ENCODE measurements at regions not wholly inside any gene's neighbourhood (a gene's known extent, or its start where the extent isn't known, plus 50 kb on each side); places are given as distances from the start of the nearest gene placed in this dataset.

- TF ChIP-seq, protein P1, sequence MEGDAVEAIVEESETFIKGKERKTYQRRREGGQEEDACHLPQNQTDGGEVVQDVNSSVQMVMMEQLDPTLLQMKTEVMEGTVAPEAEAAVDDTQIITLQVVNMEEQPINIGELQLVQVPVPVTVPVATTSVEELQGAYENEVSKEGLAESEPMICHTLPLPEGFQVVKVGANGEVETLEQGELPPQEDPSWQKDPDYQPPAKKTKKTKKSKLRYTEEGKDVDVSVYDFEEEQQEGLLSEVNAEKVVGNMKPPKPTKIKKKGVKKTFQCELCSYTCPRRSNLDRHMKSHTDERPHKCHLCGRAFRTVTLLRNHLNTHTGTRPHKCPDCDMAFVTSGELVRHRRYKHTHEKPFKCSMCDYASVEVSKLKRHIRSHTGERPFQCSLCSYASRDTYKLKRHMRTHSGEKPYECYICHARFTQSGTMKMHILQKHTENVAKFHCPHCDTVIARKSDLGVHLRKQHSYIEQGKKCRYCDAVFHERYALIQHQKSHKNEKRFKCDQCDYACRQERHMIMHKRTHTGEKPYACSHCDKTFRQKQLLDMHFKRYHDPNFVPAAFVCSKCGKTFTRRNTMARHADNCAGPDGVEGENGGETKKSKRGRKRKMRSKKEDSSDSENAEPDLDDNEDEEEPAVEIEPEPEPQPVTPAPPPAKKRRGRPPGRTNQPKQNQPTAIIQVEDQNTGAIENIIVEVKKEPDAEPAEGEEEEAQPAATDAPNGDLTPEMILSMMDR (conservative IDR thresholded peaks at IDR 0.05), result no peak
- TF ChIP-seq EZH2 (IDR thresholded peaks at IDR 0.05; ENCODE audit: low read depth), result no peak
These were observed 887.1 kb downstream of the LRRIQ3 start for GRCh38 chr1:73310797-73311381.

Measured in PC-9 (cell line).